ENCODE measurements at regions not wholly inside any gene's neighbourhood (a gene's known extent, or its start where the extent isn't known, plus 50 kb on each side); places are given as distances from the start of the nearest gene placed in this dataset.

- Mint-ChIP-seq H3K9me3 (ENCODE audit: unreplicated experiment) (peaks cover 3% of the 10 kb centered on the region), H3K36me3 (ENCODE audit: unreplicated experiment) (peaks cover 17% of the 10 kb centered on the region), H3K4me1 (ENCODE audit: low read depth, unreplicated experiment) (no peaks in the 10 kb centered on the region), H3K27me3 (ENCODE audit: unreplicated experiment) (peaks cover 1% of the 10 kb centered on the region), H3K4me3 (ENCODE audit: unreplicated experiment) (no peak overlapping the region), H3K27ac (ENCODE audit: unreplicated experiment) (no peak overlapping the region)
- no peak for TF ChIP-seq CTCF (IDR thresholded peaks at IDR 0.05; ENCODE audit: partially characterized antibody, unreplicated experiment)
- DNase-seq, result no peak
Measured at GRCh38 chr14:99055019-99055418, 217.0 kb downstream of the BCL11B start.

GRCh38 chr14:99055816-99056215, 216.2 kb downstream of the BCL11B start:
- Mint-ChIP-seq H3K27me3 (ENCODE audit: unreplicated experiment) (peaks cover 1% of the 10 kb centered on the region), H3K36me3 (ENCODE audit: unreplicated experiment) (peaks cover 17% of the 10 kb centered on the region), H3K9me3 (ENCODE audit: unreplicated experiment) (peaks cover 3% of the 10 kb centered on the region), H3K27ac (ENCODE audit: unreplicated experiment) (no peak overlapping the region), H3K4me1 (ENCODE audit: low read depth, unreplicated experiment) (no peaks in the 10 kb centered on the region), H3K4me3 (ENCODE audit: unreplicated experiment) (no peak overlapping the region)
- DNase-seq, result no peak
- TF ChIP-seq CTCF (IDR thresholded peaks at IDR 0.05; ENCODE audit: partially characterized antibody, unreplicated experiment), result no peak

GRCh38 chr14:99057576-99058083, 214.4 kb downstream of the BCL11B start:
- H3K4me1 Mint-ChIP-seq (ENCODE audit: low read depth, unreplicated experiment), result no peaks in the 10 kb centered on the region
- H3K9me3 Mint-ChIP-seq (ENCODE audit: unreplicated experiment), result peaks cover 1% of the 10 kb centered on the region

GRCh38 chr14:99058542-99058941, 213.5 kb downstream of the BCL11B start:
- Mint-ChIP-seq H3K36me3 (ENCODE audit: unreplicated experiment) (peaks cover 4% of the 10 kb centered on the region), H3K9me3 (ENCODE audit: unreplicated experiment) (peaks cover 1% of the 10 kb centered on the region), H3K27me3 (ENCODE audit: unreplicated experiment) (peaks cover 4% of the 10 kb centered on the region), H3K4me3 (ENCODE audit: unreplicated experiment) (no peak overlapping the region), H3K27ac (ENCODE audit: unreplicated experiment) (no peak overlapping the region), H3K4me1 (ENCODE audit: low read depth, unreplicated experiment) (no peaks in the 10 kb centered on the region)
- no peak for TF ChIP-seq CTCF (IDR thresholded peaks at IDR 0.05; ENCODE audit: partially characterized antibody, unreplicated experiment)
- no peak for DNase-seq

More at GRCh38 chr14:99057576-99058083, 214.4 kb downstream of the BCL11B start:
- Mint-ChIP-seq H3K27me3 (ENCODE audit: unreplicated experiment) (peaks cover 4% of the 10 kb centered on the region), H3K36me3 (ENCODE audit: unreplicated experiment) (peaks cover 6% of the 10 kb centered on the region), H3K27ac (ENCODE audit: unreplicated experiment) (no peak overlapping the region), H3K4me3 (ENCODE audit: unreplicated experiment) (no peak overlapping the region)
- no peak for DNase-seq
- TF ChIP-seq CTCF (IDR thresholded peaks at IDR 0.05; ENCODE audit: partially characterized antibody, unreplicated experiment), result no peak

GRCh38 chr14:99062216-99062615, 209.8 kb downstream of the BCL11B start:
- no peaks in the 10 kb centered on the region for H3K9me3 Mint-ChIP-seq (ENCODE audit: unreplicated experiment)
- H3K4me1 Mint-ChIP-seq (ENCODE audit: low read depth, unreplicated experiment), result no peaks in the 10 kb centered on the region
- H3K36me3 Mint-ChIP-seq (ENCODE audit: unreplicated experiment), result no peaks in the 10 kb centered on the region
- H3K27me3 Mint-ChIP-seq (ENCODE audit: unreplicated experiment), result peaks cover 2% of the 10 kb centered on the region
- no peak for TF ChIP-seq CTCF (IDR thresholded peaks at IDR 0.05; ENCODE audit: partially characterized antibody, unreplicated experiment)
- H3K27ac Mint-ChIP-seq (ENCODE audit: unreplicated experiment), result no peak overlapping the region
- no peak overlapping the region for H3K4me3 Mint-ChIP-seq (ENCODE audit: unreplicated experiment)
- no peak for DNase-seq
